ENCODE measurements at regions not wholly inside any gene's neighbourhood (a gene's known extent, or its start where the extent isn't known, plus 50 kb on each side); places are given as distances from the start of the nearest gene placed in this dataset.

- H3K4me3 ChIP-seq (ENCODE audit: low read depth, low read length), result no peak overlapping the region
- in situ Hi-C loops (cut with HindIII; ENCODE audit: low sequenced_read_pairs), result no loop called here
- DNase-seq (ENCODE audit: low read depth), result no peak
- TF ChIP-seq, protein P1, sequence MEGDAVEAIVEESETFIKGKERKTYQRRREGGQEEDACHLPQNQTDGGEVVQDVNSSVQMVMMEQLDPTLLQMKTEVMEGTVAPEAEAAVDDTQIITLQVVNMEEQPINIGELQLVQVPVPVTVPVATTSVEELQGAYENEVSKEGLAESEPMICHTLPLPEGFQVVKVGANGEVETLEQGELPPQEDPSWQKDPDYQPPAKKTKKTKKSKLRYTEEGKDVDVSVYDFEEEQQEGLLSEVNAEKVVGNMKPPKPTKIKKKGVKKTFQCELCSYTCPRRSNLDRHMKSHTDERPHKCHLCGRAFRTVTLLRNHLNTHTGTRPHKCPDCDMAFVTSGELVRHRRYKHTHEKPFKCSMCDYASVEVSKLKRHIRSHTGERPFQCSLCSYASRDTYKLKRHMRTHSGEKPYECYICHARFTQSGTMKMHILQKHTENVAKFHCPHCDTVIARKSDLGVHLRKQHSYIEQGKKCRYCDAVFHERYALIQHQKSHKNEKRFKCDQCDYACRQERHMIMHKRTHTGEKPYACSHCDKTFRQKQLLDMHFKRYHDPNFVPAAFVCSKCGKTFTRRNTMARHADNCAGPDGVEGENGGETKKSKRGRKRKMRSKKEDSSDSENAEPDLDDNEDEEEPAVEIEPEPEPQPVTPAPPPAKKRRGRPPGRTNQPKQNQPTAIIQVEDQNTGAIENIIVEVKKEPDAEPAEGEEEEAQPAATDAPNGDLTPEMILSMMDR (IDR thresholded peaks at IDR 0.05; ENCODE audit: low read depth, low read length, missing control alignments), result no peak
Observed at GRCh38 chr2:30310371-30310770, 79.0 kb downstream of the LBH start.

DNA sequence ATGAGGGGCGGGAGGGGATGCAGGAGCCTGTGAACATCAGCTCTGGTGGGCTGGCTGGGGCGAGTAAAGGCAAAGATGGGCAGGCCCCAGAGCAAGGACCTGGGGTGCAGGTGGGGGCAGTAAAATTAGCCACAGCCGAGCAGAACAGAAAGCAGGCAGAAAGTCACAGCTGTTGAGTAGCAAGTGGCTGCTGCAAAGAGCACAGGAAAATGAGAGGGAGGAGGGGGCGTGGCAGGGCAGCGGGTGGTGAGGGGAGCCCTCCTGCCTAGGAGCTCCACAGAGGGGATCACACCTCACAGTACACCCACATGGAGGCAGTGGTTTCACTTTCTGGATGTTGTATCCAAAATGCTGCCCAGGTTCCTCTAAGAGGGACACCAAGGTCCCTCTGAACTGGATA is 79.6 kb downstream of the LBH start:
- no peak overlapping the region for H3K4me3 ChIP-seq (ENCODE audit: low read depth, low read length)
- TF ChIP-seq, protein P1 (IDR thresholded peaks at IDR 0.05; ENCODE audit: low read depth, low read length, missing control alignments), result no peak
- no peak for DNase-seq (ENCODE audit: low read depth)
- in situ Hi-C loops (cut with HindIII; ENCODE audit: low sequenced_read_pairs), result no loop called here

DNA sequence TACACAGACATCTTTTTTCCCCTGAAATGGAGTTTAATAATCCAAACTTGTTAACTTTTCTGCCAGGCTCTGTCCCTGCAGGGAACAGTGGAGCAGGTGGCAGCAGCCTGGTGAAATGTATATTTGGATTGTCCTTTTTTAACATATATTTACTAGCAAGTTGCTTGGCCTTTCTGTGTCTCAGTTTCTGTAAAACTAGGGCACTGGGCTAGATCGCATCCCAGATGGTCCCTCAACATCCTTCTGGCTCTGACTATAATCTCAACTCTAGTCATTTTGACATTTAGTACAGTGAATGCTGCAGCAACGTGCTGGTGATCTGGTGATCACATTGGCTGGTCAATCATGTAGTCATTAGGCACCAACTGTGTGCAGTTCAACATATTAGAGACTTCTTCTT is 80.4 kb downstream of the LBH start:
- in situ Hi-C loops (cut with HindIII; ENCODE audit: low sequenced_read_pairs), result no loop called here
- DNase-seq (ENCODE audit: low read depth), result no peak
- TF ChIP-seq, protein P1 (IDR thresholded peaks at IDR 0.05; ENCODE audit: low read depth, low read length, missing control alignments), result no peak
- H3K4me3 ChIP-seq (ENCODE audit: low read depth, low read length), result no peak overlapping the region

GRCh38 chr2:30312916-30313315 is 81.6 kb downstream of the LBH start:
- no peak overlapping the region for H3K4me3 ChIP-seq (ENCODE audit: low read depth, low read length)
- in situ Hi-C loops (cut with HindIII; ENCODE audit: low sequenced_read_pairs), result no loop called here
- no peak for DNase-seq (ENCODE audit: low read depth)
- TF ChIP-seq, protein P1 (IDR thresholded peaks at IDR 0.05; ENCODE audit: low read depth, low read length, missing control alignments), result no peak

DNA sequence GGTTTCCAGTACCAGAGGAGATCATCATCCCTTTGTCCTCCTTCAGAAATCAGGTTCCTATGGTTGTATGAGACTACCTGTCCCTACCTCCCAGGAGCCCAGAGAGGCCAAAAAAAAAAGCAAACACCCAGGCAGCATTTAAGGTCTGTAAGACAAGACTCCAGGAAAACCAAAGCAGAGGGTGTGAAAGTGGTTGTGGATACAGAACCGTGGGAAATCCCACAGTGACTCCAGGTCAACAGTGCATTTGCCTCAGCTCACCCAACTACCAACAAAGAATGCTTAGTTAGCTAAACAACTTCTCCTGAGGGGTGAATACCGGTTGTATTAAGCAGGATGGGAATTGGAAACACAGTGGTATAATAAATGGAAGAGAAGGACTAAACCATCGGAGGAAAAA is 83.6 kb downstream of the LBH start:
- DNase-seq (ENCODE audit: low read depth), result no peak
- TF ChIP-seq, protein P1 (IDR thresholded peaks at IDR 0.05; ENCODE audit: low read depth, low read length, missing control alignments), result no peak
- in situ Hi-C loops (cut with HindIII; ENCODE audit: low sequenced_read_pairs), result no loop called here
- H3K4me3 ChIP-seq (ENCODE audit: low read depth, low read length), result no peak overlapping the region

DNA sequence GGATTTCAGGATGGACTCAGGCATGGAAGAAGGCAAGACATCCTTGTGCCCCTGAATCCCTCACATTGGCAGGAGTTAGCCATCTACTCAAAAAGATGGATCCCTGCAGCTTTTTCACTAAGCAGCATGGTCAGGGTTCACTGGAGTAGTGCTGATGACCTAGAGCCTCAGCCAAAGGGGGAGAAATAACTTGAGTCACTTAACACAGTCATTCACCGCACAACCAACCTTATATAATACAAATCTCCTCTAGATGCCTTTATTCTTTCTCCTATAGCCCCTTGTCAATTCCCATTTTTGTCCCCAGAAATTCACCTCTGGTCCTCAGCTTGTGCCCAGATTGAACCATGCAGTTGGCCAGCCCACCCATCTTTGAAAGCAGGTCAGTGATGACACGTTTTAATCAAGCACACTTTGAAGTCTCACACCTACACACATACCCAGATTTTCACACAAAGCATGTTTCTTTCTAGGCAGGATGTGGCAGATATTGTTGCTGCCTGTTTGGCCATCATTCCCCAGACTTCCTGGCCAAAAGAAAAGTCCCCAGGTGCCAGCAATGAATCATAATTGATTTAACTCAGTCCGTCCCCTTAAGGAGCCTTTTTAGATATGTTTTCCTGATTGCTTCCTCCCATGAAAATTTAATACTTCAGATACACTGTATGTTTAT is 84.2 kb downstream of the LBH start:
- no peak for DNase-seq (ENCODE audit: low read depth)
- TF ChIP-seq, protein P1 (IDR thresholded peaks at IDR 0.05; ENCODE audit: low read depth, low read length, missing control alignments), result no peak
- in situ Hi-C loops (cut with HindIII; ENCODE audit: low sequenced_read_pairs), result no loop called here
- H3K4me3 ChIP-seq (ENCODE audit: low read depth, low read length), result no peak overlapping the region

Data from astrocyte of the cerebellum (primary cell).